Aorta (tissue), 5 donors: ENCODE measurements at regions not wholly inside any gene's neighbourhood (a gene's known extent, or its start where the extent isn't known, plus 50 kb on each side); places are given as distances from the start of the nearest gene placed in this dataset.
"Not testable (repeated sequence)": the region's sequence is repeated elsewhere in the genome, so short reads cannot be mapped to it uniquely, and the experiment has no call there.

Experiments
- ATAC-seq: fragments of 200-7000 bp; cut with Tn5 transposase; one replicate; pipeline ENCODE4 v1.9.1; 2022; ENCODE audit warnings: moderate library complexity; ENCODE audit not compliant: low FRiP score
- DNase-seq, 2 donors: peaks; one replicate each; pipeline ENCODE4 v3.0.0-alpha.2; 2020
- H3K27ac ChIP-seq, 2 donors: one replicate each; pipeline ENCODE4 v1.5.1; 2013; ENCODE audit warnings: low read length in 2 of 2, mild to moderate bottlenecking in 2 of 2, moderate library complexity in 2 of 2, control low read depth in 1 of 2, inconsistent platforms in 1 of 2, low read depth in 1 of 2
- H3K27me3 ChIP-seq, 2 donors: one replicate each; pipeline ENCODE4 v1.6.1; 2013; ENCODE audit warnings: control low read depth in 1 of 2, low read length in 1 of 2, mild to moderate bottlenecking in 1 of 2, moderate library complexity in 1 of 2; ENCODE audit not compliant: insufficient read depth in 2 of 2, control insufficient read depth in 1 of 2
- H3K36me3 ChIP-seq, 2 donors: one replicate each; pipeline ENCODE4 v1.6.1; 2013; ENCODE audit warnings: control low read depth in 1 of 2, low read length in 1 of 2, mild to moderate bottlenecking in 1 of 2; ENCODE audit not compliant: insufficient read depth in 2 of 2, control insufficient read depth in 1 of 2
- H3K4me1 ChIP-seq, 2 donors: one replicate each; pipeline ENCODE4 v1.6.1; 2013; ENCODE audit warnings: low read length in 2 of 2, control low read depth in 1 of 2, mild to moderate bottlenecking in 1 of 2, moderate library complexity in 1 of 2; ENCODE audit not compliant: insufficient read depth in 2 of 2, control insufficient read depth in 1 of 2
- H3K4me3 ChIP-seq, 2 donors: one replicate each; pipeline ENCODE4 v1.5.1; 2013; ENCODE audit warnings: low read length in 2 of 2, control low read depth in 1 of 2, mild to moderate bottlenecking in 1 of 2
- H3K9me3 ChIP-seq: one replicate; pipeline ENCODE4 v1.6.1; 2013; ENCODE audit warnings: mild to moderate bottlenecking, low read length; ENCODE audit not compliant: control insufficient read depth
- WGBS, 2 donors: extraction: QIAGEN DNeasy Blood & Tissue Kit; methylation state at CpG; one replicate each; pipeline ENCODE4 v1.1.7; 2013; 5-methylcytosine and 5-hydroxymethylcytosine counted together
- intact Hi-C, 2 donors: fragments of 100-400 bp; cut with DNase I; formaldehyde crosslinking; loops; one replicate each; pipeline versions ENCODE4 v1.14.2 to v1.15.0; 2022
- donor health status: healthy with polysubstance abuse.
- donor health status: Bipolar disorder and iron deficiency.
- donor health status: DM: no; HTN: no; CAD: no.
- donor health status: DM: no; HTN: no; CAD: no.
- donor health status: DM: yes; HTN: yes; CAD: no.

DNA sequence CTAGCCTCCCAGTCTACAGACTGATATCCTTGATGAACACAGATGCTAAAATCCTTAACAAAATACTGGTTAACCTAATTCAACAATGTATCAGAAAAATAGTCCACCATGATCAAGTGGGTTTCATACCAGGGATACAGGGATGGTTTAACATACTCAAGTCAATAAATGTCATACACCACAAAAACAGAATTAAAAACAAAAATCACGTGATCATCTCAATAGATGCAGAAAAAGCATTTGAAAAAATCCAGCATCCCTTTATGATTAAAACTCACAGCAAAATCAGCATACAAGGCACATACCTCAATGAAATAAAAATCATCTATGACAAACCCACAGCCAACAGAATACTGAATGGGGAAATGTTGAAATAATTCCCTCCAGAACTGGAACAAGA, 685.7 kb upstream of the DPPA4 start:
- ATAC-seq, H3K9me3 ChIP-seq, DNase-seq, H3K4me3 ChIP-seq, intact Hi-C loops, H3K4me1 ChIP-seq, H3K27ac ChIP-seq, H3K36me3 ChIP-seq, H3K27me3 ChIP-seq: not testable (repeated sequence)
- 87 to 91% methylated on average over 1 of the region's 1 CpG for WGBS, 2 donors

GRCh38 chr3:110026421-110026820, 689.1 kb upstream of the DPPA4 start:
- Histone ChIP-seq H3K27me3 (no peaks in the 10 kb centered on the region), H3K36me3 (no peaks in the 10 kb centered on the region), H3K9me3 (no peaks in the 10 kb centered on the region), H3K4me1 (no peaks in the 10 kb centered on the region), H3K27ac (no peak overlapping the region), H3K4me3 (no peak overlapping the region)
- intact Hi-C loops, result no loop called here
- WGBS, 2 donors, result 57 to 58% methylated on average over 2 of the region's 2 CpGs
- ATAC-seq (no peak), DNase-seq (no peak)

DNA sequence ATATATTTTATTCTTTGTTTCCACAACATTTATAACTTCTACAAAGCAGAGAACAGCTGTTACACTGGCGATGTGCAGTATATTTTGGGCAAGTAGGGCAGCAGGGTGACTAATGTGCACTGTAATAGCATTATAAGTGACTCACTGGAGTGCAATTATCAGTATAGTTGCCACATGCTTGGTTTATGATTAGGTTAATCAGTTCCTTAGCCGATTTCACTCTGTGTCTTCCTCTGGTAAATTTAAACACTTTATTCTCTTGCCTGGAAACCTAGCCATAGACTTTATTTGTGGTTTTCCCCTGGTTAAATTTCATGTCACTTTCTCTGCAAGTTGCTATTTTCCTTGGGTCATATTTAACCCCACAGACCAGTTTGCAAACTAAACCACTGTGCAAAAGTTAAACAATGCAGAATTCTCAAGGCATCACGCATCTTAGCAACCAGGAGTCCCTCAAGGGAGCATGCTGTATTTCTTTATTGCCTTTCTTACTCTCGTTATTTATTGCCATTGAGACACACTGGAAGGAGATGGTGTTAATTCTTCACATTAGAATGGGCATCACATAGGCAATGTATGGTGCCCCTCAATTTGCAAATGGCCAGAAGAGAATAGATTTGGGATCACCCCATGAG, 690.2 kb upstream of the DPPA4 start:
- H3K4me1 ChIP-seq, result no peaks in the 10 kb centered on the region
- H3K36me3 ChIP-seq, result no peaks in the 10 kb centered on the region
- H3K27me3 ChIP-seq, result no peaks in the 10 kb centered on the region
- intact Hi-C loops, result no loop called here
- DNase-seq (no peak), ATAC-seq (no peak)
- H3K4me3 ChIP-seq, result no peak overlapping the region
- WGBS, 2 donors, result 47 to 51% methylated on average over 4 of the region's 4 CpGs
- H3K27ac ChIP-seq, result no peak overlapping the region
- H3K9me3 ChIP-seq, result no peaks in the 10 kb centered on the region

DNA sequence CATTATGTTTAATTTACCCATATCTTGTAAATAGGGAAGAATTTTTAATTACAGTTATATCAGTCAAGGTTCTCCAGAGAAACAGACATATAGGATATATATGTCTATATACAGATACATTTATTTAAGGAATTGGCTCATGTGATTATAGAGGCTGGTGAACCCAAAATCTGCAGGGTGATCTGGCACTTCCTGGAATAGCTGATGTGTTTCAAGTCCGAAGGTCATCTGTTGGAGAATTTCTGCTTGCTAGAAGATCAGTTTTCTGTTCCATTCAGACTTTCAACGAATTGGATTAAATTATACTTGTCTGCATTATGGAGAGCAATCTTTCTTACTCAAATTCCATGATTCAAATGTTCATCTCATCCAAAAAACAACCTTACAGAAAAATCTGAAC, 694.6 kb upstream of the DPPA4 start:
- no peaks in the 10 kb centered on the region for H3K4me1 ChIP-seq
- intact Hi-C loops, result no loop called here

GRCh38 chr3:110059431-110059830, 722.1 kb upstream of the DPPA4 start:
- Histone ChIP-seq H3K36me3 (no peaks in the 10 kb centered on the region), H3K4me3 (no peak overlapping the region), H3K9me3 (no peaks in the 10 kb centered on the region), H3K27me3 (no peaks in the 10 kb centered on the region), H3K4me1 (no peaks in the 10 kb centered on the region), H3K27ac (no peak overlapping the region)
- ATAC-seq (no peak), DNase-seq (no peak)
- intact Hi-C loops, result no loop called here
- 94 to 100% methylated on average over 1 of the region's 1 CpG for WGBS, 2 donors

More for the DNA sequence above, 694.6 kb upstream of the DPPA4 start:
- ATAC-seq (no peak), DNase-seq (no peak)
- WGBS, 2 donors, result 69 to 79% methylated on average over 2 of the region's 2 CpGs
- no peaks in the 10 kb centered on the region for H3K9me3 ChIP-seq
- no peak overlapping the region for H3K27ac ChIP-seq
- H3K36me3 ChIP-seq, result no peaks in the 10 kb centered on the region
- no peaks in the 10 kb centered on the region for H3K27me3 ChIP-seq
- H3K4me3 ChIP-seq, result no peak overlapping the region

GRCh38 chr3:110062716-110063115, 725.4 kb upstream of the DPPA4 start:
- Histone ChIP-seq H3K4me1 (no peaks in the 10 kb centered on the region), H3K4me3 (no peak overlapping the region), H3K27me3 (no peaks in the 10 kb centered on the region), H3K9me3 (no peaks in the 10 kb centered on the region), H3K36me3 (no peaks in the 10 kb centered on the region), H3K27ac (no peak overlapping the region)
- intact Hi-C loops, result no loop called here
- no peak for DNase-seq
- ATAC-seq, result no peak

DNA sequence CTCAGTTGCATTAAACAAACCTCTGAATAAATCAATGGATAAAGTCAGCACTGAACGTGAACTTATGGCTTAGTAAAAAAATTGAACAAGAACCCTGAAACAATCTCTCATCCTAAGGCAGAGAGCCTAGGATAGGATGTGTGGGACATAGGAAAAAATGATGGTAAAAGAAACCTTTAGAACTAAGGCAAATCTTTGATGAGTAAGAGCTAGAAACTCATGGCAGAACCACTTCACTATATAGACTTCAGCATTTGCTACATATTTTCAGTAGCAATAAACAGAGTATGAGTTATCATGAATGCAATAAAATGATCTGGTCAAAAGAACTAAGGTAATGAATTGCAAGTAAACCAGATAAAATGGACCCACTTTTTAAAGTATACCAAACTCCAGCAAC, 725.8 kb upstream of the DPPA4 start:
- no peak for ATAC-seq
- WGBS, 2 donors, result 46 to 58% methylated on average over 1 of the region's 1 CpG

DNA sequence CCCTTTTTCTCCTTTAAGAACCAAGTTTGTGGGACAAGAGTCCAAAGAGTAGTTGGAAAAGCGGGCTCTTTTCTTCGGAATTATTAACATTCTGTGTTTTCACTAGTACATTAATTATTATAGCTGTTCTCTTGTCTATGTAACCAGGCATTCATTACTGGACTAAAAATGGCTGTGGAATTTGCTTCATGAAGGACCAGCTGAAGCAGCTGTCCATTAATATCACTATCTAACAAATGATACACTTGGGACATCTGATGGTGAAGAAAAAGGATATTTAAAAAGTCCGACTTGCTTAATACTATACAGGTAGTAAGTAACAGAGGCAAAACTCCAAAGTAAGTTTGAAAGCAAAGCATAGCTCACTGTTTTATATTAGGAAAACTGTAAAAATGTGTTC, 728.9 kb upstream of the DPPA4 start:
- ATAC-seq (no peak), DNase-seq (no peak)
- no peak overlapping the region for H3K27ac ChIP-seq
- H3K4me1 ChIP-seq, result no peaks in the 10 kb centered on the region
- no peaks in the 10 kb centered on the region for H3K27me3 ChIP-seq
- 48 to 67% methylated on average over 3 of the region's 3 CpGs for WGBS, 2 donors
- no peaks in the 10 kb centered on the region for H3K36me3 ChIP-seq
- no peak overlapping the region for H3K4me3 ChIP-seq
- intact Hi-C loops, result no loop called here
- H3K9me3 ChIP-seq, result no peaks in the 10 kb centered on the region

More for the DNA sequence above, 725.8 kb upstream of the DPPA4 start:
- Histone ChIP-seq H3K4me3 (no peak overlapping the region), H3K27me3 (no peaks in the 10 kb centered on the region), H3K36me3 (no peaks in the 10 kb centered on the region), H3K9me3 (no peaks in the 10 kb centered on the region), H3K27ac (no peak overlapping the region), H3K4me1 (no peaks in the 10 kb centered on the region)
- no peak for DNase-seq
- intact Hi-C loops, result no loop called here

- no peaks in the 10 kb centered on the region for H3K27me3 ChIP-seq
- ATAC-seq (no peak), DNase-seq (no peak)
- H3K27ac ChIP-seq, result no peak overlapping the region
- H3K4me1 ChIP-seq, result no peaks in the 10 kb centered on the region
- intact Hi-C loops, result no loop called here
- H3K9me3 ChIP-seq, result peaks cover 2% of the 10 kb centered on the region
- no peak overlapping the region for H3K4me3 ChIP-seq
- no peaks in the 10 kb centered on the region for H3K36me3 ChIP-seq
- WGBS, 2 donors, result 82 to 90% methylated on average over 1 of the region's 1 CpG
Observed at GRCh38 chr3:110067527-110067926, 730.2 kb upstream of the DPPA4 start.
